Endothelial cell of umbilical vein (primary cell): ENCODE measurements at regions not wholly inside any gene's neighbourhood (a gene's known extent, or its start where the extent isn't known, plus 50 kb on each side); places are given as distances from the start of the nearest gene placed in this dataset.

Experiments used
- MAX ChIP-seq: IDR thresholded peaks from 2 replicates; pipeline ENCODE4 v1.6.1; 2011; ENCODE audit not compliant: insufficient read depth, insufficient read length
- POLR2A ChIP-seq: IDR thresholded peaks from 2 replicates; pipeline ENCODE4 v1.6.1; 2012; ENCODE audit warnings: low read depth, mild to moderate bottlenecking, control low read depth, low read length
- POLR2AphosphoS5 ChIP-seq: IDR thresholded peaks from 2 replicates; pipeline ENCODE4 v1.6.1; 2012; ENCODE audit warnings: low read depth, mild to moderate bottlenecking, control low read depth, low read length, moderate library complexity; ENCODE audit not compliant: insufficient read depth

- TF ChIP-seq POLR2A (no peak), POLR2AphosphoS5 (no peak), MAX (no peak)
Observed at GRCh38 chr4:184534511-184535391, 60.4 kb upstream of the IRF2 start.
